GM19438 (cell line): ENCODE measurements at regions not wholly inside any gene's neighbourhood (a gene's known extent, or its start where the extent isn't known, plus 50 kb on each side); places are given as distances from the start of the nearest gene placed in this dataset.

Experiments
- ATAC-seq: cut with Tn5 transposase; IDR thresholded peaks from one replicate; pipeline ENCODE4 v1.9.1; 2021; ENCODE audit warnings: low read depth; ENCODE audit not compliant: unreplicated experiment

DNA sequence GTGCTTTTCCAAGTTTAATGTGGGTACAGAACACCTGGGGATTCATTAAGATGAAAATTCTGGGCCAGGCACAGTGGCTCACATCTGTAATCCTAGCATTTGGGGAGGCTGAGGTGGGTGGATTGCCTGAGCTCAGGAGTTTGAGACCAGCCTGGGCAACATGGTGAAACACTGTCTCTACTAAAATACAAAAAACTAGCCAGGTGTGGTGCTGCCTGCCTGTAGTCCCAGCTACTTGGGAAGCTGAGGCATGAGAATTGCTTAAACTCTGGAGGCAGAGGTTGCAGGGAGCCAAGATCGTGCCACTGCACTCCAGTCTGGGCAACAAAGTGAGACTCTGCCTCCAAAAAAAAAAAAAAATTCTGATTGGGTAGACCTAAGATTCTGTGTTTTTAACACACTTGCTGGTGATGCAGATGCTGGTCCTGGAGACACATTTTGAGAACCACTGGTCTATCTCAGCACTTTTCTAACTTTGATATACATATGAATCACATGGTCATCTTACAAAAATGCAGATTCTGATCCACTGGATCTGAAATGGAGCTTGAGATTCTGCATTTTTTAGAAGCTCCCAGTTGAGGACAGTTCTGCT, 223.8 kb upstream of the SATB1 start:
- ATAC-seq, result no peak

DNA sequence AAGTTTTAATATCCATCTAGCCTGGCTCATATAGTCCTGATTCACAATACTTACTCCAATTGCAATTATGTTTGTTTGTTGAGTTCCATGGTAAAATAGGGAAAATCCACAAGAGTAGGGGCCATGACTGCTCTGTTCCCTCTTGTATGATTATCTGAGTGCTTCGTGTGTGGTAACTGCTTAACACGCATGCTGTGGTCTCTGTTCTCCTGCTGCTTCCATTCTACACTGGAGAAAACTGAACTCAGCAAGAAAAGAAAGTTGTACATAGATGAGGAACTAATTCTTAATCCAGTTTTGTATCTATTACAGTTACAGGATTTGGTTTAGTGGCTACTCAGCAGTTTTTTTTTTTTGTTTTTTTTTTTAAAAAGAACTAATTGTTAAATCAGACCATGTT, 223.0 kb upstream of the SATB1 start:
- no peak for ATAC-seq

DNA sequence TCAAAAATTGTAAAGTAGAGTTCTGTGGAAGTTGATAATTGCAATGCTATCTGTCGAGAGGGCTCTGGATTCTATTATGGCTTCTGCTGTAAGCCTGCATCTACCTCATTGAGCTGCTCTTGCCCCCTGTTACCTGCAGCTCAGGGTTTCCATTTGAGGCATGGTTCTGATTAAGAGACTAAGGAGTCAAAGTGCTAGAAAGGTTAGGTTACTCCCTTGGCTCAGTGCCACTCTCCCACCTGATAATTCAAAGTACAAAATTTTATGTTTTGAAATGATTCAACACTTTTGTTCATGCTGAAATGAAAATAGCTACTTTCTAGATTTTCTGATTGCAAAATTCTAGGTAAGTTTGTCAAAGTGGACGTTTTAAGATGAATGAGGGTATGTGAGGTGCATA, 220.5 kb upstream of the SATB1 start:
- ATAC-seq, result no peak

DNA sequence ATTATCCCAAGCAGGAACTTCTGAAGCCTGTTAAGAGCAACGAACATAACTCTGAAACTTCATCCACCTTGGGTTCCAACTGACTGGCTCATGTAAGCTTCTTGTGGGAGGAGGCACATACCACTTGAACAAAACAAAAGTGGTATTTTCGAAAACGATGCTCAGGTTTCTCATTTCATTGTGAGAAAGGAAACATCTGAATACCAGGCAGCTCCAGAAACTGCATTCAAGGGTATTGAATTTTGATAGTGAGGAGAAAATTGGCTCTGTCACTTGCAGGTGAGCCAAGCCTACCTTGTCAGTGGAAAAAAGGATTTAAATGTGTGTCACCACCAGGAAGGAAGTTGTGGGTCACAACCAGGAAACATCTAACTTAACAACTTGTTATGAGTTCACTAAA, 218.1 kb upstream of the SATB1 start:
- no peak for ATAC-seq

DNA sequence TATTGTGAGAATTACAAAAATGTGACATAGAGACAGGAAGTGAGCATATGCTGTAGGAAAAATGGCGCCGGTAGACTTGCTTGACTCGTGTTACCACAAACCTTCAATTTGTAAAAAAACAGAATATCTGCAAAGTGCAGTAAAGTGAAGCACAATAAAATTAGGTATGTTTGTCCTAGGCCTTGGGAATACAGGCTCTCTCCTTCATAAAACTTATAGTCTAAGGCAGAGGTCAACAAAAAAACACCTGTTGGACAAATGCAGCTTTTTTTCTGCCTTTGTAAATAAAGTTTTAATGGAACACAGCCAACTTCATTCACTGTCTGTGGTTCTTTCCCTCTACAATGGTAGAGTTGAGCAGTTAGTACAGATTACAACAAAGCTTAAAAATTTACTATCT, 216.8 kb upstream of the SATB1 start:
- no peak for ATAC-seq

DNA sequence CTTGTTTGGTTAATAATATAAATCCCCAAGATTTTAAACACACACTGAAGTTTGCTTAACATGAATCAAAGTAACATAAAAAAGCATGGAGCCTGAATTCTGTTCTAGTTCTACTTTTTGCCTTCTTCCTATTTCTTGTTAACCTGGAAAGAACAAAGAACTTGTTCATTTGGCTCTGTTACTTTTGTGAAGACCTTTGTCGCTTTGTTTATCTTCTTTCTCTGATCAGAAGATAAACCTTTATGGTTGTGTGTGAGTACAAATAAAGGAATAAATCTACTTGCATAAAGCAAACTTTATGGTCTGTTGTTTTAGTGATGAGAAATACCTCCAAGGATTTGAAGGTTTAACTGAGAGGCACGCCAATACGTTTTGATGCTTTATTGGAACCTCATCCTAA, 210.1 kb upstream of the SATB1 start:
- ATAC-seq, result no peak

DNA sequence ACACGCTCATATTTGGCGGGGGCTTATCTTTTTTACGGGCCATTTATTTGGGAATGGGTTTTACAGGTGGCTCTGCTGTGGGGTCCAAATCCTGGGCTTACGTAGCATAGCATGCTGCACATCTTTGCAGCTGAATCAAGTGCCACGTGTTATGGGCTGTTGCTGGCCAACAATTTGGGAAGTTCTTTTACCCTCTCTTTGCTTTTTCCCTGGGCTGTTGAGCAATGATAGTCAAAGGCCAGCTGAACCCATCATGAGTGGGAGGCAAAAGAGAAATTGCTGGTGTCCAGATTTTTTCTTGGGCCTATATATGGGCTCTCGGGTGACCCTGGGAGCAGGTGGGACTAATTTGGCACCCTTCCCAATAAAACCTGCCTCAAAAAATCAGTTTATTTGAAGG, 209.3 kb upstream of the SATB1 start:
- no peak for ATAC-seq

DNA sequence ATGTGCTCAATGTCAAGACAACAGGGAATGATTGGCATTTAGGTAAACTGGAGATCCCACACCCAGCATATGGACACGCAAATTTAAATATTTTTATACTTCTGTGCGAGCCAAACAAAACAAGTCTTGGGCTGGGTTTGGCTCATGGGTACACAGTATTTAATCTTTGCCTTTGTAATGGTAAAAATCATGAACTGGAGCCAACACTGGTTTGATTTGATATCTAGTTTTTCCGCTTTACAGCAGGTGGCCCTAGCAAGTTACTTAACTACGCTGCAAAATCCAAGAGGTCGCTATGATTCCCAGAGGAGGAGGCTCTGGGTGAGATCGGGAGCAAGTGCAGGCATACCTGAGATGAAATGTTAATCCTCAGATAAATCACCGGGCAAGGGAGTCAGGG, 207.9 kb upstream of the SATB1 start:
- ATAC-seq, result no peak

DNA sequence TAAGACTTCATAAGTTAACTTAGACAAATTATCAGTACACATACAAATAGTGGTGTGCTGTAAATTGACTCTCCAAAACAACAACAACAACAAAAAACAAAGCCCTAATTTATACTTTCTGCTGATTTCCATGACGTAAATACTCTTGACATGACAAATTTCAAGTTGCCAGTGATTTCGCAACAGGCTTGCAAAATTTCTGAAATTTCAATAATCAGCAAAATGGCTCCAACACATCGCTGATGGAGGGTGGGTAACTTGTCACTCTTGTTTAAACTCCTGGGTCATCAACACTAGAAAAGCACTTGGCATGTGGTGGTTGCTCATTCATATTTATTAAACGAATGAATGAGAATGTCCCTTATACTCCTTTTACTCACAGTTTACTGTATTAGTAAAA, 205.2 kb upstream of the SATB1 start:
- ATAC-seq, result no peak

DNA sequence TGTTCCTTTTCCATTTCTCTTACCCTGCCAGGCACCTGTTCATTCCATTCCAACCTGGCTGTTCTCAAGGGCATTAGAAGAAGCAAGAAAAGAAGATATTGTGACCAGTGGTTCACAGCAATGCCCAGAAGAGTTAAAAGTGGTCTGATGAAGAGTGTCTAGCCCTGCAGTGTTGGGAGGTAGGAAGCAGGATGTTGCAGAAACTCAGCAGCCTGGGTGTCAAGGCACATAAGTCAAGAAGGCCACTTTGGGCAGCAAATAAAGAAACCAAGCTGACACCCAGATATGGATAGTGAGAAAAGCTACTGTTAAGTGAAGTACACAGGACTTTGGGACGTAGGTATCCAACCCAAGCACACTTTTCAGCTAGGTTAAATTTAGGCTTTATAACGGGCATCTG, 199.9 kb upstream of the SATB1 start:
- no peak for ATAC-seq

DNA sequence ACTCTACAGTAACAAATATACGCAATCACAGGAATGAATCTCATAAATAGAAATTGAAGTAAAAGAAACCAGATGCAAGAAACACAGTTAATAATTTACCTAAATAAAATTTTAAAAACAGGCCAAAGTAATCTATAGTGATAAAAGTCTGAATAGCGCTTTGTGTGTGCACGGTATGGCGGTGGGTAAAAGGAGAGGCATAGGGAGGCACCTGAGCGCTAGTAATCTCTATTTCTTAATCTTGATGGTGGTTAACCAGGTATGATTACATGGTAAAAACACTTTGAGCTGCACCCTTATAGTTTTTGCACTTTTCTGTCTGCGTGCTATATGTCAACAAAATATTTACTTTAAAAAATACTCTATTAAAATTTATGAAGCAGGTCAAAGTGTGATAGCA, 198.1 kb upstream of the SATB1 start:
- ATAC-seq, result no peak

DNA sequence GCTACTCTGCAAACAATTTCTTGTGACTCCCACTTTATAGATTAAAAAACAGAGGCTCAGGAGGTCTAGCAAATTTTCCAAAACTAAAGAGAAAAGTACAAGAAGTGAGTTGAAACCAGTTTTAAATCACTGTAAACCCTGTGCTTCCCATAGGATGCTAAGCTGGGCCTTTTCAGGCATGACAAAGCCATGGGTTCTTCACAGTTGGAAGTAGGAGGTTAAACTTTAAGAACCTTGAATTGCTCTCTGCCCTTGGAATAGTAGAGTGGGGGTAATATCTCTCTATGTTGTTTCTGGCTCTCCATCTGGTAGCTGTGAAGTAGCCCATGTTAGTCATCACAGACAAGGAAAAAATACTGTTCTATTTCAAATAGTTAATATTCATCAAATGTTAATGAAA, 193.6 kb upstream of the SATB1 start:
- no peak for ATAC-seq

DNA sequence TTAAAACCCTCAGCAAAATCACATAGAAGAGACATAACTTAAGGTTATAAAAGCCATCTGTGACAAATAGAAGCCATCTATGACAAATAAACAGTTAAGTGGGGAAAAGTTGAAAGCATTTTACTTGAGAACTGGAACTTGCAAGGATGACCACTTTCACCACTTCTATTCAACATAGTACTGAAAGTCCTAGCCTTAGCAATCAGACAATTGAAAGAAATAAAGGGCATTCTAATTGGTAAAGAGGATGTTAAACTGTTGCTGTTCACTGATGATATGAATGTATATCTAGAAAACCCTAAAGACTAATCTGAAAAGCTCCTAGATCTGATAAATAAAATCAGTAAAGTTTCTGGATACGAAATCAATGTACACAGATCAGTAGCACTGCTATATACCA, 186.9 kb upstream of the SATB1 start:
- no peak for ATAC-seq

DNA sequence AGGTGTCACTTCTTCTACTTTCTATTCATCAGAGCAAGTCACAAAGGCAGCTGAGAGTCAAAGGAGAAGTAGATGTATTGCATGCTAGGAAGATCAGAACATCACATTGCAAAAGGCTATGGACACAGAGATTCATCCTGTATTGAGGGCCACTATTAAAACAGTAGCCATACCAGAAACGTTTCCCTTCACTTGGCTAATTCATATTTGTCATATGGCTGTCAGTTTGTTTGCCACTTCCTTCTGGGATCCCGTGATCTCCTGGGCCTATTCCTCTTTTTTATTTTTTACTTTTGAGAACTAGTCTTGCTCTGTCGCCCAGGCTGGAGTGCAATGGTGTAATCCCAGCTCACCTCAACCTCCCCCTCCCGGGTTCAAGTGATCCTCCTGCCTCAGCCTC, 184.0 kb upstream of the SATB1 start:
- ATAC-seq, result no peak

DNA sequence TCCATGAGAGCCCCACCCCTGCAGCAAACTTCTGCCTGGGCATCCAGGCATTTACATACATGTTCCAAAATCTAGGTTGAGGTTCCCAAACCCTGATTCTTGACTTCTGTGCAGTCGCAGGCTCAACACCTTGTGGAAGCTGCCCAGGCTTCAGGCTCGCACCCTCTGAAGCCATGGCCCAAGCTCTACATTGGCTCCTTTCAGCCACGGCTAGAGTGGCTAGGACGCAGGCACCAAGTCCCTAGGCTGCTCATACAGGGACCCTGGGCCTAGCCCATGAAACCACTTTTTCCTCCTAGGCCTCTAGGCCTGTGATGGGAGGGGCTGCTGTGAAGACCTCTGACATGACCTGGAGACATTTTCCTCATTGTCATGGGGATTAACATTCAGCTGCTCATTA, 172.8 kb upstream of the SATB1 start:
- no peak for ATAC-seq

DNA sequence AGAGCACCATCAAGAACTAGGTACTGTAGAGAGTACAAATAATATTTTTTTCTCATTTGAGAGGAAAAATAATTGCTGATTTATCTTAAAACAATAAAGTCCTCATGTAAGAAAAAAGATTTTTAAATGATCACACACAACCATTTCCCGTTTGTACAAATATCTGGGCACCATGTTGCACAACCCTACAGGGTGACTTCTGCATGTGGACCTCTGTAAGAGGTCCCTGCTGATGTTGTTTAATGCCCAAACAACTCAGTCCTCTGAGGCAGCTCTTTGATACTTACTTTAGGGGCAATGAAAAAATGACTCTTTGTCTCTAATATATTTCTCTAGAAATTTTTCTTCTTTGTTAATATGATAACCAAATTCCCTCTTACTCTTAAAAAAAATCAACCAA, 168.1 kb upstream of the SATB1 start:
- ATAC-seq, result no peak

DNA sequence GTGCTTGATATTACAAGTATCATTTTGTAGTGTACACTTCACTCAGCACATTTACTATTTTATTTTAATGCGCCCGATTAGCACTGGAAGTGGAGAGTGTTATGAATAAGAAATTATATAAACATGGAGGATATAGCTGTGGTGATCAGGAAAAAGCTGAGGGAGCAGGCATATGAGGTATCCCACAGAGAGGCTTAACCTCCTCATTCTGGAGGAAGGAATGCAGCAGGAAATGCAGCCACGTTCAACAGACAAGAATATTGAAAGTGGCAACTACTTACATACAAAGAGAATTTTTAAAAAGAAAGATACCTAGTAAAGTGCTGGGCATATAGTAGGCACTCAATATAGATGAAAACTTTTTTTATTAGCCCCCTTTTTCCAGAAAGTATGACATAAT, 166.0 kb upstream of the SATB1 start:
- ATAC-seq, result no peak

DNA sequence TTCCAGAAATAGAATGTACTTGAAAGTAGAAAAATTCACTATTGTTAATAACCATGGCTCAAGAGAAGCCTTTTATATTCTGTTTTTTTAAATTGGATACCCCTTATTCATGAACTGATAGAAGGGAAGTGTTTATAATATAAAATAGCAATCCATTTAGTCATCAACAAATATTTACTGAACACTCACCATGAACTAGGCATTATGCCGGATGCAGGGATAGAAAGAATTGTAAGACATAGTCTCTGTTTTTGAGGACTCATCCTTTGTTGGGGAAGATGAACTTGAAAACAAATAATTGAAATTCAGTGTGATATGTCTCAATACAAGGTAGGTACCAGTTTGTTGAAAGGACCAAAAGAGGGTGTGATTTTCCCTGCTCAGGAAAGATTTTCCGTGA, 160.9 kb upstream of the SATB1 start:
- ATAC-seq, result no peak

DNA sequence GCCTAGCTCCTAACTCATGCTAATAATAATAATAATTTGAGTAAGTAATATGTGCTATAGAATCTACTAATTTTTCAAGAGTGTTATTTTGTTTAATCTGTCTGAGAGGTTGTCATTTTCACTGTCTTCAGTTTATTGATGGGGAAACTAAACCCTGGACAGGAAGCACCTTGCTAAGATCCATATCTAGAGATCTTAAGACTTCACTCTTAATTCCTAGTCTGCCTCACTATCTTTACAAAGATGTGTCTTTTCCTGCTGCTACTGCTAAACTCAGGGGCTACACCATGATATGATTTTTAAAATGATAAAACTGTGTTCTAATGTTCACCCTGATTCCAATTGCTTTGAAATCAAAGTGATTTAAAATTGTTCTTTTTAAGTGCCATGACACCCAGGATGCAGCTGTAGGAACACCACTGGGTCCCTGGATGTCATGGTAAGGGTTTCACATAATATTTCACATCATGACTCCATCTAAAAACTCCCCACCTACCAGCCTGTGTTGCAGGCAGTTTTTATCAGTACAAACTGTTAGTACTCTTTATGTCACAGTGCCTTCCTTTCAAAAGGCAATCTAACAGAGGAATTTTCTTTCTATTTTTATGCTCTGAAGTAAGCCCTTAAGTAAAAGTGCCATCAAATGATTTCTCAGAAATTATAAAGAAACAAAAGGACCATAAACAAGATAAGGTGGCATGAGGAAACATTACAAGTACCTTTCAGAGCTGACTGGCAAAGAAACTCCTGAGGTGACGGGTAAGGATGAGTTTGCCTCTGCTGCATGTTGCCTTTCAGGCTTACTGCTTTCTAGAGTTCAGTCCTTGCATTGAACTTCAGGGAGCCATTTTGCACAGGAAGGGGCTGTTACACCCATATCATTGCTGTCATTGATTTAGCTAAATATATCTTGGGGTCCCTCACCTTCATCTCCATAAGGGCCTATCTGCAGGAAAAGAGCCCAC, 160.1 kb upstream of the SATB1 start:
- no peak for ATAC-seq

DNA sequence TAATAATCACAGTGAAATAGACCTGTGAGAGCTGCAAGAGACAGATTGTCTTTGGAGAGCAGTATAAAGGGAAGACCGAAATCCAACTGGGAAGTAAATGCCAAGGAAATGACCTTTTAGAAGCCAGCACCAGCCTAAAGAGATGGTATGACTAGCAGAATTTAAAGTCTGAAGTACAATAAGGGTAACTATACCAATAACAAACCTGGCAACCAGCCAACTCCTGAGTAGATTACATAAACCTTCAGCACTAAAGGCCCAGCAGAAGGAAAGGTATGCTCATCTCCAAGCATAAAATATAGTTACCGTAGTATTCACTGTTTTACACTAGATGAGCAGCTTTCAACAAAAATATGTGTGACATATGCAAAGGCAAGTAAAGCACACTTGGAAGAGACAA, 155.1 kb upstream of the SATB1 start:
- no peak for ATAC-seq

DNA sequence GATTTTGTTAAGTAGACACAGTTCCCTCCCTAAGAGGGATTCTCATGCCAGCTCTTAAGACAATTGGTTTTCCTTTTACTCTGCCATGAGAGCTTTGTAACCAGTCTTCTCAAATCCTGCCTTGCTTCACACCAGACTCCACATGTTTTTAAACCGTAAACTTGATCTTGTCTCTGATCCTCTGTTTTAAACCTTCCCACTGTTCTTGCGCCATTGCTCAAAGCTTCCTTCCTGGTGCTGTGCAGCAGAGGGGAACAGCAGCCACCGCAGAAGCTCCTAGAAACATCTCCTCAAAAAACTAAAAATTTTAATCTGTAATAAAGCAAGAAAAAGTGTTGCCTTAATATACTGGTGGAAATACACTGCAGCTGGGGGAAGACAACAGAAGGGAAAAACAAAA, 154.5 kb upstream of the SATB1 start:
- no peak for ATAC-seq

DNA sequence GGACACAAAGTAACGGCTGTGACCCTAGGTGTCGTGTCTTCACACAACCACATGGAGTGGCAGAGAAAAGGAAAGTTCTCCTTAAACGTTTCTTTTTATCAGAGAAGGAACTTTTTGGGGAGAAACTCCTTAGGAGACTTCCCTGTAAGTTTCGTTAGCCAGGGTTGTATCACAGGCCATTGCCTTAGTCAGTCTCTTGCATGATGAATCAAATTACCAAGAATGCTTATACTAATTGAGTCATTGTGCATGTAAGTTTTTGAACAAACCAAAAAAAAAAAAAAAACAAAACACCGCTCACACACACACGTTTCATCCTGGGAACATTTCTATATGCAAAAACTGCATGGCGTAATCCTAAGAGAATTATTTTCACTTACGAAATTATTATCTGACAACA, 150.4 kb upstream of the SATB1 start:
- no peak for ATAC-seq
